ENCODE measurements at regions not wholly inside any gene's neighbourhood (a gene's known extent, or its start where the extent isn't known, plus 50 kb on each side); places are given as distances from the start of the nearest gene placed in this dataset.

DNA sequence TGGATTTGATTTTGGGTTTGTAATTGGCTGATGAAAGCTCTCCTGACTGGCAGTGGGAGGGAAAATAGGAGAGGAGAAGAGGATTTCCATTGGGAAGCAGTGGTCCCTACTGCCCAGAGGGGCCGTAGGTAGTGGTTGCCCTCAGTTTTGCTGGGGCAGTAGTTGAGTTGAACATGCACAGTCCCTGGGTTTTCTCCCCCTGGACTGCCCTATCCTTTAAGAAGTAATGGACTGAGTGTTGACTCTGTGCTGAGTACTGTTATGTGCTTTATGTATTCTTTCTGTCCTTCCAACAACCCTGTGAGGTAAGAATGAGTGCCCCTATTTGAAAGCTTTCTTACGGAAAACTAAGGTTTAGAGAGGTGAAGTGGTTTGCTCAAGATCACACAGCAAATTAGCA is 111.2 kb upstream of the RPS23 start:
- TF ChIP-seq, protein P1, sequence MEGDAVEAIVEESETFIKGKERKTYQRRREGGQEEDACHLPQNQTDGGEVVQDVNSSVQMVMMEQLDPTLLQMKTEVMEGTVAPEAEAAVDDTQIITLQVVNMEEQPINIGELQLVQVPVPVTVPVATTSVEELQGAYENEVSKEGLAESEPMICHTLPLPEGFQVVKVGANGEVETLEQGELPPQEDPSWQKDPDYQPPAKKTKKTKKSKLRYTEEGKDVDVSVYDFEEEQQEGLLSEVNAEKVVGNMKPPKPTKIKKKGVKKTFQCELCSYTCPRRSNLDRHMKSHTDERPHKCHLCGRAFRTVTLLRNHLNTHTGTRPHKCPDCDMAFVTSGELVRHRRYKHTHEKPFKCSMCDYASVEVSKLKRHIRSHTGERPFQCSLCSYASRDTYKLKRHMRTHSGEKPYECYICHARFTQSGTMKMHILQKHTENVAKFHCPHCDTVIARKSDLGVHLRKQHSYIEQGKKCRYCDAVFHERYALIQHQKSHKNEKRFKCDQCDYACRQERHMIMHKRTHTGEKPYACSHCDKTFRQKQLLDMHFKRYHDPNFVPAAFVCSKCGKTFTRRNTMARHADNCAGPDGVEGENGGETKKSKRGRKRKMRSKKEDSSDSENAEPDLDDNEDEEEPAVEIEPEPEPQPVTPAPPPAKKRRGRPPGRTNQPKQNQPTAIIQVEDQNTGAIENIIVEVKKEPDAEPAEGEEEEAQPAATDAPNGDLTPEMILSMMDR (IDR thresholded peaks at IDR 0.05; ENCODE audit: low read length): no peak
- TF ChIP-seq EZH2 (optimal IDR thresholded peaks at IDR 0.05; ENCODE audit: low read depth, low read length) (no peak), EZH2phosphoT487 (IDR thresholded peaks at IDR 0.05; ENCODE audit: low read length) (no peak)

Measured in MM.1S (cell line).